ENCODE measurements at regions not wholly inside any gene's neighbourhood (a gene's known extent, or its start where the extent isn't known, plus 50 kb on each side); places are given as distances from the start of the nearest gene placed in this dataset.

DNA sequence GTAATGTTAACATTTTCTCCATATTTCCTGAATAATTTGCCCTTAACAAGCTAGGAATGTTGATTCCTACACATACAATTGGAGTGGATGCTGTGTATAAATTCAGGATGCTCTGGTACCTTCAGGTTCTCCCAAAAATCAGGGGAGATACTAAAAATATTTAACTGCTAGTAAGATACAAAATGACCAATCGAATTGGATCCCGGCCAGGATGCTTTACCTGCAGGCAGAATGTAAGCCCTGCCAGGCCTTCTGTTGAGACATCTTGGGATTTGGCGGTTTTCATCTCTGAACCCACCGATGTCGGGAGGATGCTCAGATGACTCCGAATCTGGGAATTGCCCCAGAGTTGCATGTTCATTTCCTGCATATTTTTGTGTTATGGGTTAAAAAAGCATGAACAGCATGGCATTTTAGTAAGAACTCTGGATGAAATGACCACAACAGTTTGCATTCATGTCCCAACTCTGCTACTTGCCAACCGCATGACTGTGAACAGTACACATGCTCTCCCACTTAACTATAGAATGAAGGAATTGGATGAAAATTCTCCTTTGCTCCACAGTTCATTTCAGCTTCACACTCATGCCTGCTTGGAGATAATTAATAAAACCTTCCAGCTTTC is 241.4 kb upstream of the TBL1XR1 start:
- TF ChIP-seq, protein P1, sequence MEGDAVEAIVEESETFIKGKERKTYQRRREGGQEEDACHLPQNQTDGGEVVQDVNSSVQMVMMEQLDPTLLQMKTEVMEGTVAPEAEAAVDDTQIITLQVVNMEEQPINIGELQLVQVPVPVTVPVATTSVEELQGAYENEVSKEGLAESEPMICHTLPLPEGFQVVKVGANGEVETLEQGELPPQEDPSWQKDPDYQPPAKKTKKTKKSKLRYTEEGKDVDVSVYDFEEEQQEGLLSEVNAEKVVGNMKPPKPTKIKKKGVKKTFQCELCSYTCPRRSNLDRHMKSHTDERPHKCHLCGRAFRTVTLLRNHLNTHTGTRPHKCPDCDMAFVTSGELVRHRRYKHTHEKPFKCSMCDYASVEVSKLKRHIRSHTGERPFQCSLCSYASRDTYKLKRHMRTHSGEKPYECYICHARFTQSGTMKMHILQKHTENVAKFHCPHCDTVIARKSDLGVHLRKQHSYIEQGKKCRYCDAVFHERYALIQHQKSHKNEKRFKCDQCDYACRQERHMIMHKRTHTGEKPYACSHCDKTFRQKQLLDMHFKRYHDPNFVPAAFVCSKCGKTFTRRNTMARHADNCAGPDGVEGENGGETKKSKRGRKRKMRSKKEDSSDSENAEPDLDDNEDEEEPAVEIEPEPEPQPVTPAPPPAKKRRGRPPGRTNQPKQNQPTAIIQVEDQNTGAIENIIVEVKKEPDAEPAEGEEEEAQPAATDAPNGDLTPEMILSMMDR (IDR thresholded peaks at IDR 0.05 in 4 of 5, conservative IDR thresholded peaks at IDR 0.05 in 1 of 5), result no peak
- TF ChIP-seq POLR2A (IDR thresholded peaks at IDR 0.05), result no peak
